PC-9 (cell line): ENCODE measurements at regions not wholly inside any gene's neighbourhood (a gene's known extent, or its start where the extent isn't known, plus 50 kb on each side); places are given as distances from the start of the nearest gene placed in this dataset.

Experiments
- BruUV-seq: library from RNA; stranded (reverse); fragments of 400-500 nt; replicated peaks from 2 replicates; lab custom pipeline; 2021; lab: Mats Ljungman, UMichigan
- CTCF ChIA-PET: fragments of 300-600 bp; sonication (Branson Sonifier 250); formaldehyde crosslinking; loops from one replicate; lab custom pipeline; 2022; ENCODE audit warnings: antibody characterized with exemption; lab: Charles Lee
- POLR2A ChIA-PET: fragments of 300-600 bp; sonication (Branson Sonifier 250); formaldehyde crosslinking; loops from one replicate; lab custom pipeline; 2022; ENCODE audit warnings: antibody characterized with exemption; ENCODE audit not compliant: unreplicated experiment; lab: Charles Lee
- DNase-seq, 2 experiments: peaks; one replicate each; pipeline versions ENCODE4 v3.0.0 to v3.0.0-alpha.2; 2015 to 2022; ENCODE audit warnings: mixed read lengths in 1 of 2
- H2AFZ ChIP-seq: fragments of 200-600 bp; sonication (generic); 2 replicates; pipeline ENCODE4 v1.8.1; 2017; ENCODE audit warnings: antibody characterized with exemption
- H3F3A ChIP-seq: fragments of 200-600 bp; sonication (generic); 2 replicates; pipeline ENCODE4 v1.8.1; 2017; ENCODE audit warnings: antibody characterized with exemption, mild to moderate bottlenecking, low read depth; ENCODE audit not compliant: insufficient read depth
- H3K27ac ChIP-seq: fragments of 200-600 bp; sonication (generic); 2 replicates; pipeline ENCODE4 v1.6.1; 2016; ENCODE audit warnings: mixed run types
- H3K27me3 ChIP-seq: fragments of 200-600 bp; sonication (generic); 2 replicates; pipeline ENCODE4 v1.6.1; 2016; ENCODE audit warnings: low read depth, mixed run types; ENCODE audit not compliant: insufficient read depth
- H3K36me3 ChIP-seq: fragments of 200-600 bp; sonication (generic); 2 replicates; pipeline ENCODE4 v1.6.1; 2016; ENCODE audit warnings: low read depth, mixed run types
- H3K4me1 ChIP-seq: fragments of 200-600 bp; sonication (generic); replicated peaks from 2 replicates; pipeline ENCODE4 v1.6.1; 2016; ENCODE audit warnings: mixed run types; ENCODE audit not compliant: insufficient read depth
- H3K4me2 ChIP-seq: fragments of 200-600 bp; sonication (generic); 2 replicates; pipeline ENCODE4 v1.6.1; 2017; ENCODE audit warnings: mixed run types
- H3K4me3 ChIP-seq: fragments of 200-600 bp; sonication (generic); 2 replicates; pipeline ENCODE4 v1.6.1; 2016; ENCODE audit warnings: mixed run types
- H3K79me2 ChIP-seq: fragments of 200-600 bp; sonication (generic); 2 replicates; pipeline ENCODE4 v1.6.1; 2017; ENCODE audit warnings: low read depth, mixed run types
- H3K9me2 ChIP-seq: fragments of 200-600 bp; sonication (generic); 2 replicates; pipeline ENCODE4 v1.8.1; 2017; ENCODE audit warnings: mild to moderate bottlenecking; ENCODE audit not compliant: insufficient read depth
- H3K9me3 ChIP-seq: fragments of 200-600 bp; sonication (generic); 2 replicates; pipeline ENCODE4 v1.8.1; 2016; ENCODE audit warnings: low read depth; ENCODE audit not compliant: insufficient read depth
- H4K20me1 ChIP-seq: fragments of 200-600 bp; sonication (generic); 2 replicates; pipeline ENCODE4 v1.8.1; 2017; ENCODE audit not compliant: insufficient read depth
- EZH2 ChIP-seq: fragments of 200-600 bp; sonication (generic); IDR thresholded peaks from 2 replicates; pipeline ENCODE4 v1.8.0; 2017; ENCODE audit warnings: antibody characterized with exemption, low read depth
- intact Hi-C: fragments of 100-400 bp; cut with micrococcal nuclease; formaldehyde crosslinking; loops from one replicate; pipeline ENCODE4 v1.10.0; 2022; ENCODE audit not compliant: unreplicated experiment
- TF ChIP-seq, protein P1 (sequence below): fragments of 200-600 bp; sonication (generic); conservative IDR thresholded peaks from 2 replicates; pipeline ENCODE4 v1.6.1; 2017; ENCODE audit warnings: mixed run types, antibody characterized with exemption, mild to moderate bottlenecking, moderate library complexity

DNA sequence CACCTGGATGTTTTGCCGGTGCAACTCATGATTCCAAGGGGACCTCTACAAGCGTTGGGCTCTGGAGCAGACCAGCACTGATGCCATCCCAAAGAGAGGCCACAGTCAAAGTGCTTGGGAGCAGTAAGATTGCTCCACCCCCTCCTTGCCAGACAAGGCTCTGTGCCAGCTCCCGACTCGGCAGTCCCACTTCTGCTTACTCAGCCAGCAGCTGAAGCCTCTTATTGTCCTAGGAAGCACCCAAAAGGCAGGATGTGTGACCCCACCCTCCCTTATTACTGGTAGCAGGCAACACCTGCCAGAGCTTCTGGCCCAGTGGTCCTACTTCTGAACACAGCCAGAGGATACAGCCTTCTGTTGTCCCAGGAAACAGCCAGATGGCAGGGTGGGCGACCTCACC lies 614.2 kb downstream of the TENT5A start:
- Histone ChIP-seq H3K9me3 (no peaks in the 10 kb centered on the region), H3K27ac (no peak overlapping the region), H3K36me3 (no peaks in the 10 kb centered on the region), H3K4me2 (no peak overlapping the region), H4K20me1 (no peaks in the 10 kb centered on the region), H3K4me3 (no peak overlapping the region), H3K4me1 (no peaks in the 10 kb centered on the region), H3K79me2 (no peaks in the 10 kb centered on the region), H3F3A (no peaks in the 10 kb centered on the region), H2AFZ (no peak overlapping the region), H3K9me2 (no peaks in the 10 kb centered on the region), H3K27me3 (no peaks in the 10 kb centered on the region)
- intact Hi-C loops = no loop called here
- peak in 1 of 2 experiments; percentile 5 for DNase-seq
- ChIA-PET POLR2A (no interaction called here), CTCF (no interaction called here)
- BruUV-seq = no TSS peak
- TF ChIP-seq EZH2 = no peak
- TF ChIP-seq, protein P1, sequence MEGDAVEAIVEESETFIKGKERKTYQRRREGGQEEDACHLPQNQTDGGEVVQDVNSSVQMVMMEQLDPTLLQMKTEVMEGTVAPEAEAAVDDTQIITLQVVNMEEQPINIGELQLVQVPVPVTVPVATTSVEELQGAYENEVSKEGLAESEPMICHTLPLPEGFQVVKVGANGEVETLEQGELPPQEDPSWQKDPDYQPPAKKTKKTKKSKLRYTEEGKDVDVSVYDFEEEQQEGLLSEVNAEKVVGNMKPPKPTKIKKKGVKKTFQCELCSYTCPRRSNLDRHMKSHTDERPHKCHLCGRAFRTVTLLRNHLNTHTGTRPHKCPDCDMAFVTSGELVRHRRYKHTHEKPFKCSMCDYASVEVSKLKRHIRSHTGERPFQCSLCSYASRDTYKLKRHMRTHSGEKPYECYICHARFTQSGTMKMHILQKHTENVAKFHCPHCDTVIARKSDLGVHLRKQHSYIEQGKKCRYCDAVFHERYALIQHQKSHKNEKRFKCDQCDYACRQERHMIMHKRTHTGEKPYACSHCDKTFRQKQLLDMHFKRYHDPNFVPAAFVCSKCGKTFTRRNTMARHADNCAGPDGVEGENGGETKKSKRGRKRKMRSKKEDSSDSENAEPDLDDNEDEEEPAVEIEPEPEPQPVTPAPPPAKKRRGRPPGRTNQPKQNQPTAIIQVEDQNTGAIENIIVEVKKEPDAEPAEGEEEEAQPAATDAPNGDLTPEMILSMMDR = no peak

DNA sequence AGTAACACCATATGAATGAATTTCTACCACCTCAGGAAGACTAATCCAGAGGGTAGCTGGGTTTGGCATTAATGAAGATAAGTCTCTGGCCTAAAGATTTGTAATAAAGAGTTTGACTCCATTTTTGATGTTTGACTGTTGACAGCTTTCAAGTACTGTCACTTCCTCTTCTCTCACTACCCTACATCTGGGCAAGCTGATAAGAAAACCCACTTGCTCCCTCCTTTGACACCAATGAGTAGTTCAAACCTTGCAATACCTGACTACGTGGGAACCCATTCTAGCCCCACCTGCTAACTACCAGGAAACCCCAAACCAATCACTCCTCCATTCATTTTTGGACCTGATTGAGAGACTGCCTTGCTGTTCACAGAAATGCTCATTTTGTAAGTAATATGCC lies 621.5 kb downstream of the TENT5A start:
- no peak overlapping the region for H3K27ac ChIP-seq
- no peaks in the 10 kb centered on the region for H3K9me3 ChIP-seq
- no peaks in the 10 kb centered on the region for H3K27me3 ChIP-seq
- H3K4me3 ChIP-seq = no peak overlapping the region
- H3K4me2 ChIP-seq = no peak overlapping the region
- H4K20me1 ChIP-seq = no peaks in the 10 kb centered on the region
- POLR2A ChIA-PET = no interaction called here
- no peaks in the 10 kb centered on the region for H3K36me3 ChIP-seq
- no peaks in the 10 kb centered on the region for H3K79me2 ChIP-seq
- no peak for TF ChIP-seq EZH2
- TF ChIP-seq, protein P1 = no peak
- no TSS peak for BruUV-seq
- H3K9me2 ChIP-seq = no peaks in the 10 kb centered on the region
- H3F3A ChIP-seq = no peaks in the 10 kb centered on the region
- intact Hi-C loops = no loop called here
- CTCF ChIA-PET = no interaction called here
- H2AFZ ChIP-seq = no peak overlapping the region
- no peak for DNase-seq
- H3K4me1 ChIP-seq = no peaks in the 10 kb centered on the region

DNA sequence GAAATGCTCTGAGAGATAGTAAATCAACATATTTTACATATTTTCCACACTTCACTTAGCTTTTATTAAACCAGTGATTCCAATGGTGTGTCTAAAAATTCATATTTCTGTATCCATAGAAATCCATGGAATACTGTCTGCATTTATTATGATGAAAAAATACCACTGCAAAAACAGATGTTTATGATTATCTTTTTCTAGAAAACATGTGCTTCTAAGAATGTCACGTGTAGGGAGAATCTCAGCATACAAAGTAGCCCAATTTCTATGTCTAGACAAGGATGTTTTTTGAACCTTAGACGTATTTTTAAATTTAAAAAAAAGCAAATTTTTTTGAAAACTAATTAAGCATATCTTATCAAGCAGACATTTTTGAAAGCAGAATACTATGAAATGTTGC lies 622.4 kb downstream of the TENT5A start:
- intact Hi-C loops = no loop called here
- Histone ChIP-seq H3K9me3 (no peaks in the 10 kb centered on the region), H2AFZ (no peak overlapping the region), H3K79me2 (no peaks in the 10 kb centered on the region), H4K20me1 (no peaks in the 10 kb centered on the region), H3K36me3 (no peaks in the 10 kb centered on the region), H3K4me3 (no peak overlapping the region), H3K27me3 (no peaks in the 10 kb centered on the region), H3K27ac (no peak overlapping the region), H3F3A (no peaks in the 10 kb centered on the region), H3K4me2 (no peak overlapping the region), H3K9me2 (no peaks in the 10 kb centered on the region), H3K4me1 (no peaks in the 10 kb centered on the region)
- no peak for TF ChIP-seq EZH2
- TF ChIP-seq, protein P1 = no peak
- ChIA-PET POLR2A (no interaction called here), CTCF (no interaction called here)
- DNase-seq = no peak
- no TSS peak for BruUV-seq
